Activated naive CD4-positive, alpha-beta T cell treated with anti-CD3 and anti-CD28 coated beads, Interleukin-2, amount 50 U/mL, for 16 hours (primary cell): ENCODE measurements at regions not wholly inside any gene's neighbourhood (a gene's known extent, or its start where the extent isn't known, plus 50 kb on each side); places are given as distances from the start of the nearest gene placed in this dataset.
"Not testable (repeated sequence)": the region's sequence is repeated elsewhere in the genome, so short reads cannot be mapped to it uniquely, and the experiment has no call there.

Experiments
- DNase-seq: peaks from one replicate; pipeline ENCODE4 v3.0.0-alpha.2; 2020

DNA sequence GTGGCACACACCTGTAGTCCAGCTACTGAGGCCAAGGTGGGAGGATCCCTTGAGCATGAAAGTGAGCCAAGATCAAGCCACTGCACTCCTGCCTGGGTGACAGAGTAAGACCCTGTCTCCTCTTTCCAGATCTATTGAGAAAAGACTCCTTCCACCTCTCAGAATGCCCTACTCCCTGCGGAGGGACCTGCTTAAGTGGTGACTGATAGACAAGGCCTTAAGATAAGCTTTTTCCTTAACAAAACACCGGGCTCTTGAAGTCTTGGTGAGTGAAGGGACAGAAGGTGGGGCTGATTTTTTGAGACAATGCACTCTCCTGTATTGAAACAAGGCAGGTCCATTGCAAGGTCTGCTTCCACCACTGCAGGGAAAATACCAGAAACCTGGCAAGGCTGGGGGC, 338.4 kb upstream of the FRG2C start:
- no peak for DNase-seq

DNA sequence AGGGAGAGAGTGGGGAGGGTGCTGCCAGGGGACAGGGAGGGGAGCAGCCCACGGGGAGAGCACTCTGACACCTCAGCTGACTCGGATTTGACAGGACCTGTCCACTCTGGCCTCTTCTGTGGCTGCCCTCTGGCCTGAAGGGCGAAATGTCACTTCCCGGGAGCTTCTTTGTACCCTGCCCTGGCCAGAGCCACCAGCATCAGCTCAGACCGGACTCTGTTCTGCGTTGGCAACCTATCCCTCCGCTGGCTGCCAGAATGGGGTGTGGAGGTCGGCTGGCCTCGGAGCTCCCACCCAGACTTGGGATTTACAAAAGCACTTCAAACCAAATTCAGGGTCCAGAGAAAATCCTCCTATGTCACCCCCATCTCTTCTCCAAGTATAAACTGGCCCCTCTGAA, 336.7 kb upstream of the FRG2C start:
- DNase-seq: no peak

DNA sequence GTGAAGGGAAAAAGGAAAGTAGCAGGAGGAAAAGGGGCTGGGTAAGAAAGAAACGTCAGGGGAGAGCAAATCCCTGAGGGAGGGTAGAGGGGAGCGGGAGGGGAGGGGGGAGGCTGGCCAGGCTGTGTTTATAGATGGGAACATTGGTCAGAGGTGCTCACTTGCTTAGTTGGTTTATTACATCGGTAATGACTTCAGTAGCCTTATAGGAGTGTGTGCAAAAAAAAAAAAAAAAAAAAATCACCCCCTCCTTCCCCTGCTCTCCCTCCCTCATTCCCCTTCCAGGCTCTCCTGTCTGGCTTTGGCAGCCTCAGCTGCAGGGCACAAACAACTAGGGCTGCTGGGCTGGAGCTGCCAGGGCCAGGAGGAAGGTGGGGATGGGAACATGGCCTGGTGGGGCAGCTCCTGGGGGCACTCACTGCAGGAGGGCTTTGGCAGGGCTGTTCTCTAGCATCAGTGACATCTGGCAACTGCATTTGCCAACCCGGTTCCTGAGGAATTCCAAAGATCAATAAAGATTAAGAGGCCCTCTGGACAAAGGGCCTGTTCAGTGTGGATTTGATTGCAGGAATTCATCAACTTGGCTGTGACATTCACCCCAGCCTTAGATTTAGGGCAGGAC, 334.5 kb upstream of the FRG2C start:
- DNase-seq: no peak

DNA sequence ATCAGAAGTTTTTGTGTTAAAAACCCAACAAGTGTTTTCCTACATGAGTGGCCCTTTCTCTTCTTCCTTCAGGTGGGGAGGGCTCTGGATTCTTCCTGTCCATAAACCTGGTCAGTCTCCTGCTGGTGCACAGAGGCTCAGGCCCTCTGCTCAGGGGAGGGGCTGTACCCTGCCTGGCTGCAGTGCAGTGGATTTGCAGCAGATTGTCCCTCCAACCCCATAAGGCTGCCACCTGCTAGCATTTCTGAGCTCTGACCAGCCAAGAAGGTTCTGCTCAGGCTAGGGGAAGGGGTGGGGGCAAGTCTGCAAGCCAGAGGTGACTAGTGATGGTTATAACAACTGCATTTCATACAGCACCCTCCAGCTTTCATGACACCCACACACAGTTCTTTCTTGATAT, 333.7 kb upstream of the FRG2C start:
- not testable (repeated sequence) for DNase-seq

DNA sequence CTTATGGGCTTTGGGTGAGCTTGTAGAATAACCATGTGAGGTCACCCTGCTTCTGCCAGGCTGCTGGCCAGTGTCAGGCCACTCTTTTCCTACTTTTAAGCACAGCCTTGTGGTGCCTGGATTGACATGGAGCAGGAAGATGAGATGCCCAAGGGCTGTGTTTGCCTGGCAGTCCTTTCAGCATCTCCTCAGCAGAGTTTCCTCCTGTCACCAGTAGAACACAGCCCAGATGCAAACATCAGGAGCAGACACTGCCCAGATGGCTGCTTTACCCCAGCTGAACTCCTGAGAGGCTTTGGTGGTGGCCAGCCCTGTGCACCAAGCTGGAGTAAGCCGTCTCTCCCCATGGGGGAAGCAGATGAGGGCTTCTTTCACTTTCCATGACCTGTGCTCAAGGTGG, 332.0 kb upstream of the FRG2C start:
- DNase-seq: not testable (repeated sequence)

DNA sequence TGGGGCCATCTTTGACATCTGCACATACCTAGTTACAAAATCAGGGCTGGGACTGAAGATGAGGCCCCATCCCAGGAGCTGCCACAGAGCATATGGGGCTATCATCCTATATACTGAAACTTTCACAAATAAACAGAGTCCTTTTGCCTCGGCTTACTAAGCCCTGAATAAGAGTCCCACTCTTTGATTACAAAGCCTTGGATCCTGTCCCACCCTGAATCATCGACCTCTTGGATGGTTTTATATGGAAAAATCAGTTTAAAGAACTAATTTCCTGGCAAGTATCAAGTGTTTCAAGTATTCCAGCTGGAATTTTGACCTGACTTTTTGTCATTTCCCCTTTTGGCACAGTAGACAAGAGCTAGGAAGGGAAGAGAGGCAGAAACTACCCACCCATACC, 331.3 kb upstream of the FRG2C start:
- DNase-seq: no peak

DNA sequence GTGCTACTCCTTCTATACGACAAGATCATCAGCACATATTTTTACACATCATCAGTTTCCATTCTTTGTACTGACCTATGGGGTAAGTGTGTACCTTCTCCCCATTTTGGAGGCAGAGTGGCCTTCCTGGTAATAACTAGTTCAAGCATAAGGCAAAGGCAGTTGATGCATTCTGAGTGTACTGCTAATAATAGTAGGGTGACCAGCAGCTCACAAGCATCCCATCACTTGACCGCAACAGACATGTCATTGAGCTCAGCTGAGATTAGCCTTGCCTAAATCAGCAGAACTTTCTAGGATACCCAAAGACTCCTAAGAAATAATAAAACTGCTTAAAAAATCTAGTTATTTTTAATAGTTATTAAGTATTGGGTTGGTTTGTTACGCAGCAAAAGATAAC, 329.8 kb upstream of the FRG2C start:
- DNase-seq: no peak

DNA sequence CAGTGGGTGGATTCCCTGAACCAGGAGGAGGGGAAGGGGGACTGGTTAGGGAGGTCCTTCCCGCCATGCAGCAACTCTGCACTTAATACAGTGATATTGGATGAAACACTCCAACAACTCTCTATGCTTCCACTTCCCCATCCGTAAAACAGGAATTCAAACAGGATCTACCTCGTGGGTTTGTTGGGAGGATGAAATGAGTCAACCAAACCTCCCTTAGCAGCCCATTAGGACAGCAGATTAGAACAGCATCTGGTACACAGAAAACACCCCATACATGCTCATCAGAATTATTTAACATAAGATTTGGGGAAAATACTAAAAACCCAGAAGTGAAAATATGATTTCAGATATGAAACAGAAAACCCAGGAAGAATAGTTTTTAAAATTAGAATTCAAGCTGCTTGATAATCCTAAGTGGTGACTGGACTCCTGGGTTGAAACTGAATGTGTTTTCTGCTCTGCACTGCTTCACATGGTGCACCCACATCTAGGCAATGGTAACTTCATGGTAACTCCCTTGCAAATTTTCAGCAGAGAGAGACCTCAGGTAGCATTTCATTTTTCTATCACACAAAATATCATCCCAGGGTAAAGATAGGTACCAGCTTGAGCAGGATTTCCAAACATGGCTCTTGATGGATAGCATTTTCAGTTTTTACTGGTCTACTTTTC, 326.8 kb upstream of the FRG2C start:
- no peak for DNase-seq

DNA sequence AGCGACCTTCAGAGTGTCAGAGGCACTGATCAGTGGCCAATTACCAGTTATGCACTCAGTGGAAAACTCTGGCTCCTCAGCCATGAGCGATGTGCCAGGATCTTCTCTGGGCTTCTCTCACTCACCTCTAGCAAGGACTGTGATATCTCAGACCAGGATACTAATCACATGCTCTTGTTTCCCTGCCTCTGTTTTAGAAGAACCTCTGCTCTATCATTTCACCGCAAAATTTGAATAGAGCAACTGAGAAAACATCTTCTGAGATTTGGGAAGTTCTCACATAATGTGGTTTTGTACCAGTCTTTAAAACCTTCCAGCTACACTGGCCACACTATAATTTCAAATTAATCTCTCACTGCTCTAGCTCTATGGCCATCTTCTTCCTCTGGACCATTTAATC, 325.8 kb upstream of the FRG2C start:
- no peak for DNase-seq

DNA sequence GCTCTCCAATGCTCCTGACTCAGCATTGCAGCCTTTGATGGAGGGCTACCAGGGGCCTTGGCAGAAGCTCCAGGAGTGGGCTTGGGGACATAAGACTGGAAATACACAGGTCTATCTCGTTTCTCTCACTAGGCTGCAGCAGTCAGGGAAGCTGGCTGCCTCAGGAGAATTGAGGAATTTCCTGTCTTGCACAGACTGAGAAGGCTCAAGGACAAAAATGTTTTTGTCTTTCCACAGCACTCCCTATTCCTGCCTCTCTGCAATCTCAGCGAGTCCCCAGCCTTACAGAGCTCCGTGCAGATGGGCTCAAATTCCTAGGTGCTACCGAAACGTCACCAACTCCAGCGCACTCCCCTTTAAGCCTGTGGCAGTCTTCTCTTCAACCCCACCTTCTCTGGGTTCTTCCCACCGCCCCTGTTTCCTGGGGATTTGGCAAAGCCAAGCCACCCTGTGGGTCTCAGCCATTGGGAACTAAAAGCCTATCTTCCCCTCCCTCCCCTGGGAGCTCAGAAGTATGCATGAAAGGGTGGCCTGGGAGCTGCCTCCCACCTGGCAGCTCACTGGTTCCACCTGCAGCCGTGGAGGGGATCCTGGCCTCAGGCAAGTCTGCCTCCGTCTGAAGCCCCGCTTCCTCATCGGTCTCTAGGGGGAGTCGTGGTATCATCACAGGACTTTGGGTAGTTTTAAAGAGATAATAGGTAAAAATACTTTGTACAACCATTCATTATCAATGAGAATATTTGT, 322.6 kb upstream of the FRG2C start:
- no peak for DNase-seq

DNA sequence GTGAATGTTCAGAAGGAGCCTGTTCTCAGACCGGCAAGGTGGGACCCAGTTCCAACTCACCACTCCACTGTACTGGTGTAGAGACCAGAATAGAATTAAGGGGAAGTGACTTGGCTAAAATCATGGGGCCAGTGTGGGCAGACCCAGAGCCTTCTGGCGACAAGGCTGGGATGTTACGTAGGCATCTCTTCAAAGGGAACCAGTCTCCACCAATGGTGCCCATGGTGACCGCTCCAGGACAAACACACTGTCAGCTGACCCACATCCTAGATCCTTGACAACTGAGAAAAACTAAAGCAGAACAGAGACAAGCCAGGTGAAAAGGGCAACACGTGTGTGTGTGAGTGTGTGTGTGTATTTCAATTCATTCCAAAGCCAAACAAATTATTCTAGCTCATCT, 321.7 kb upstream of the FRG2C start:
- DNase-seq: no peak

DNA sequence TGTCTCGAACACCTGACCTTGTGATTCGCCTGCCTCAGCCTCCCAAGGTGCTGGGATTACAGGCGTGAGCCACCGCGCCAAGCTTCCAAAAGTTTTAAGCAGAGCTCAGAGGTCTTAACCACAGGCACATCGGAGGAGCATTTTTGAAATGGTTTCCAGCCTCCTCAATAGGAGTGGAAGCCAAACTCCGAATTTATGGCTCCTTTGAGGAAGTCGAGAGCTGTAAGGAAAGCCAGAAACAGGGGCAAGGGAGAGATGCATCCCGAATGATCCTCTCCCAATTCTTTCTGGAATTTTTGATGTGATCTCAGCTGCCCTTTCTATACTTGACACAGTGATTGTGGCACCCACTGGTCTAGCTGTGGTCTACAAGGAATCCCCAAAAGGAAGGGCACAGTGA, 313.6 kb upstream of the FRG2C start:
- not testable (repeated sequence) for DNase-seq

DNA sequence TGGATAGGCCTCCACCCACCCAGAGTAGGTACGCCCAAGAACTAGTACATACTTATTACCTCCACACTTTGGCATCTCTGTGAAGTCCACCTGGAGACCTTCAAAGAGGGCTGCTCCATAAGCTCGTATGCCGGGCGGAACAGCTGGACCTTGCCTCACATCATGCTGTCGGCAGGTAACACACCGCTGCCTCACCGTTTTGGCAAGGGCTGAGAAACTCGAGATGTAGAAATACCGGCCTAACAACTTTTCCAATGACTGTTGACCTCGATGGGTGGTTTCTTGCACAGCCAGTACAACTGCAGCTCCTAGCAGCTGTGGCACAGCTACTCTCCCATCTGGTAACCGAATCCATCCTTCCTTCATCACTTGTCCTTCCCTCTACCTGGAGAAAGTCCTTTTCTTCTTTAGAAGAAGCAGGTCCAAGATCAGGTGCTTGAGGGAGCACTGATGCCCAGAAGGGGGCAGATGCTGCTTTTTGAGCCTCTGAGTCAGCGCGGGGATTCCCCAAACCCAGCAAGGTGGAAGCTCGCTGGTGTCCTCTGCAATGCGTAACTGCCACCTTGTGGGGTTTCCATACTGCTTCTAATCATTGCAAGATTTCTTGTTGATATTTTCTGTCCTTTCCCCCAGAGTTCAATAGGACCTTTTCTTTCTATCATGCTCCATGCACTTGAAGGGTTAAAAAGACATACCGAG, 301.9 kb upstream of the FRG2C start:
- DNase-seq: peak; percentile 47

DNA sequence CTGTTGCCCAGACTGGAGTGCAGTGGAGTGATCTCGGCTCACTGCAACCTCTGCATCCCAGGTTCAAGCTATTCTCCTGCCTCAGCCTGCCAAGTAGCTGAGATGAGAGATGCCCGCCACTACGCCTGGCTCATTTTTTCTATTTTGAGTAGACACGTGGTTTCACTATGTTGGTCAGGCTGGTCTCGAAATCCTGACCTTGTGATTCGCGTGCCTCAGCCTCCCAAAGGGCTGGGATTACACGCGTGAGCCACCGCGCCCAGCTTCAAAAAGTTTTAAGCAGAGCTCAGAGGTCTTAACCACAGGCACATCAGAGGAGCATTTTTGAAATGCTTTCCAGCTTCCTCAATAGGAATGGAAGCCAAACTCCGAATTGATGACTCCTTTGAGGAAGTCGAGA, 291.2 kb upstream of the FRG2C start:
- DNase-seq: not testable (repeated sequence)

DNA sequence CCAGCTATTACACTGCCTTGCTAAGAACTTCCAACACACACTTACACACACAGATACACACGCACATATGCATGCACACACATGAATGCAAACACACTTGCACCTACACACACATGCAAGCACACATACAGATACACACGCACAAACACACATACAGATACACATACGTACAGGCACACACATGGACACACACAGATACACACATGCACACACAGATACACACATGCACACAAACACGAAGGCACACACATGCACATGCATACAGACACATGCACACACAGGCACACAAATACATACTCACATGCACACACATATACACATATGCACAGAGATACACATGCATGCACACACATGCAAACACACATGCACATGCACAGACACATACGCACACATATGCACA, 284.3 kb upstream of the FRG2C start:
- not testable (repeated sequence) for DNase-seq

DNA sequence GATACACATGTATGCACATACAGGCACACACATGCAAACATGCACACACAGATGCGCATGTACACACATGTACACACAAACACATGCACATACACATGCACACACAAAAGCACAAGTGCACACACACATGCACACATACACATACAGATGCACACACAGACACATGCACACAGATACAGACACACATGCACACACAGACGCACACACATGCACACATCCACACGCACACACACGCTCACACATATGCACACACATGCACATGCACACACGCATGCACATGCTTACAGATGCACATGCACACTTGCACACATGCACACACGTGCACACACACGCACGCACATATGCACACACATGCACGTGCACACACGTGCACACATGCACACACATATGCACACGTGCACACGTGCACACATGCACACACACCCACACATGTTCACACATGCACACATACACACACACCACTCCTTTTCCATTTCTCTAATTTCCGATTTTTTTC, 283.8 kb upstream of the FRG2C start:
- DNase-seq: no peak

DNA sequence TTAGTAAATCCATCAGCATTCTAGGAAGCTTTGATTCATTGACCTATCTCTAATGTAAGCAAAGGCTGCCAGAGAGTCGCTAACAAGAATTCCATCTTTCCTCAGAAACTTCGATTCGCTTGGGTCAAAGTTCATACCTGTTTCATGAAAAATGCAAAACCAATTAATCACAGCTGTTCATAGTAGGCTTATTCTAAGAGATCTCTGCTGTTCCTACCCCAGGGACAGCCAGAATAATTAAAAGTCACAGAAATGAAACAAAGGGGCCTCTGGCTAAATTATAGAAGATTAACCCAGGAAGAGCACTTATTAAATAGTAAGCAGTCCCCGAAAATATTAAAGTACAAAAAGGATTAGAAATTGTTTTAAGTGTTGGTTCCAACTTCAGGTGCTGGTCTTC, 280.1 kb upstream of the FRG2C start:
- not testable (repeated sequence) for DNase-seq

DNA sequence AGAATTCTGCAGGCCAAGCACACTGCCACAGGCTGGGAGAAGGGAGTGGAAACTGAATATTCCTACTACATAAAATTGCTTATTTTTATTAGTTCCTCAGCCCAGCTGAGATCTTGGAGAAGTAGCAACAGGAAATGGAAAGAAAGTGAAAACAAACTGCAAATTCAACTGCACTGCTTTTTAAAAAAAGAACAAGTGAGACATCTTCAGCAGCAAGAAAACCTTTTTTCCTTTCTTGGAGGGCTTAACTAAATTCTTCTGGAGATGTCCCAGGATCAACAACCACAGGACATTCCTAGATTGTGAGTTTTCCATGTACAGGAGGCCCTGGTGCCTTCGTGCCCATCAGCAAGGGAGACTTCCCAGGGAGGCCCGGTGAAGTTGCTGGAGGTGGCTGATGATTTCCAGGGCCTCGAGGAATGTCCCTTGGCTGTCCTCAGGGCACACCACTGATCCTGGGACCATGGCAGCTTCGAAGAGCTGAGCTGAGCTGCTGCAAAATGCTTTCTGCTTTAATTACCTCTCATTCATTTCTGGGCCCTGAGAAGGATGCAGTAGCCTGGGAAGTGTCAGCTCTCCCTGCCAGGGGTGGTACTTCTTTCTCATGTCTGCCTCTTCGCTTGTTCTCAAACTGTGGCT, 275.5 kb upstream of the FRG2C start:
- DNase-seq: not testable (repeated sequence)

DNA sequence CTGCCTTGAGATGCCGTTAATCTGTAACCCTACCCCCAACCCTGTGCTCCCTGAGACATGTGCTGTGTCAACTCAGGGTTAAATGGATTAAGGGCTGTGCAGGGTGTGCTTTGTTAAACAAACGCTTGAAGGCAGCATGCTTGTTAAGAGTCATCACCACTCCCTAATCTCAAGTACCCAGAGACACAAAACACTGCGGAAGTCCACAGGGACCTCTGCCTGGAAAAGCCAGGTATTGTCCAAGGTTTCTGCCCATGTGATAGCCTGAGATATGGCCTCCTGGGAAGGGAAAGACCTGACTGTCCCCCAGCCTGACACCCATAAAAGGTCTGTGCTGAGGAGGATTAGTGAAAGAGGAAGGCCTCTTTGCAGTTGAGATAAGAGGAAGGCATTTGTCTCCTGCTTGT, 270.8 kb upstream of the FRG2C start:
- not testable (repeated sequence) for DNase-seq

DNA sequence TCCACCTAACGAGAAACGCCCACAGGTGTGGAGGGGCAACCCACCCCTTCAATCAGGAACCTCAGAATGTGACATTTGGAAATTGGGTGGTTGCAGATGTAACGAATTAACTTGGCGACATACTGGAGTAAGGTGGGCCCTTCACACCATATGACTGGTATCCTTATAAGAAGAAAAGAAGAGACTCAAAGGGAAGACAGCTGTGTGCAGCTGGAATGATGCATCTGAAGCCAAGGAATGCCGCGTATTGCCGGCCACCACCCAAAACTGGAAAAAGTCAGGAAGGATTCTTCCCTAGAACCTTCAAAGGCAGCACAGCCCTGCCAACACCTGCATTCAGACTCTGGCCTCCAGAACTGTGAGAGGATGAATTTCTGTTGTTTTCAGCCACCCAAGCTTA, 270.0 kb upstream of the FRG2C start:
- not testable (repeated sequence) for DNase-seq

DNA sequence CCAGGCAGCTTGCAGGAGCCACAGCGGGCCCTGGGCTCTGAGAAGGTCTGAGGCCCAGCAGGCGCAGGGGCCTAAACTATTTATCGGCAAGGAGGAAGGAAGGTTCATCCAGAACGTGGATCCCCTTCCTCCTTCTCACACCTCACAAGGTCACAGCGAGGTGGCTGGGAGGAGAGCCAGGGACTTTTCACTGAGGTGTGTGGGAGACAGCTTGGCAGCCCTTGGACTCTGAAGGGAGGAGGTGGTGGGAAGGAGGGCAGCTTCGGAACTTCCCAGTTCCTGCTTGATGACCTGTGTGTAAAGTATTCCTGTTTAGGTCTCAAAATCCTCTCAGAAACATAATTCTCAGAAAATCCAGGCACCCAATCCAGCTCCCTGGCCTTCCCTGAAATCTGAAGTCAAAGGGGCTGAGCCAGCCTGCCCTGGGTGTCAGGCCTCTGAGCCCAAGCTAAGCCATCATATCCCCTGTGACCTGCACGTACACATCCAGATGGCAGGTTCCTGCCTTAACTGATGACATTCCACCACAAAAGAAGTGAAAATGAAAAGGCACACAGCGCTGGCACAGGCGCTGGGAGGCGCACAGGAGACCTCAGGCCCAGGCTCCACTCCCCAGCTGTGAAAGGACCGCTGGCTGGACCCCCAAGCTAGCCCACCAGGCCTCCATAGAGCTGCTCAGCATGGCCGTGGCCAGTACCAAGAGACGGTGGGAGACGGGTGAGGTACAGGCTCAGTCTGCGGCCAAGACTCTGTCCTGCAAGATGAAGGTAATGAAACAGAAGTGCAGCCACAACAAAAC, 269.4 kb upstream of the FRG2C start:
- DNase-seq: not testable (repeated sequence)
